GM18519 (cell line): ENCODE measurements at regions not wholly inside any gene's neighbourhood (a gene's known extent, or its start where the extent isn't known, plus 50 kb on each side); places are given as distances from the start of the nearest gene placed in this dataset.
"Not testable (repeated sequence)": the region's sequence is repeated elsewhere in the genome, so short reads cannot be mapped to it uniquely, and the experiment has no call there.

Experiments
- ATAC-seq: cut with Tn5 transposase; IDR thresholded peaks from one replicate; pipeline ENCODE4 v1.9.1; 2021; ENCODE audit warnings: mild to moderate bottlenecking, moderate library complexity; ENCODE audit not compliant: unreplicated experiment, low FRiP score

DNA sequence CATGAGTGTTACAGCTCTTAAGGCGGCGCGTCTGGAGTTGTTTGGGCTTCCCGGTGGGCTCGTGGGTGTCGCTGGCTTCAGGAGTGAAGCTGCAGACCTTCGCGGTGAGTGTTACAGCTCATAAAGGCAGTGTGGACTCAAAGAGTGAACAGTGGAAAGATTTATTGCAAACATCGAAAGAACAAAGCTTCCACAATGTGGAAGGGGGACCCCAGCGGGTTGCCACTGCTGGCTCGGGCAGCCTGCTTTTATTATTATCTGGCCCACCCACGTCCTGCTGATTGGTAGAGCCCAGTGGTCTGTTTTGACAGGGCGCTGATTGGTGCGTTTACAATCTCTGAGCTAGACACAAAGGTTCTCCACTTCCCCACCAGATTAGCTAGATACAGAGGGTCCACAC, 405.7 kb downstream of the HLX start:
- not testable (repeated sequence) for ATAC-seq

DNA sequence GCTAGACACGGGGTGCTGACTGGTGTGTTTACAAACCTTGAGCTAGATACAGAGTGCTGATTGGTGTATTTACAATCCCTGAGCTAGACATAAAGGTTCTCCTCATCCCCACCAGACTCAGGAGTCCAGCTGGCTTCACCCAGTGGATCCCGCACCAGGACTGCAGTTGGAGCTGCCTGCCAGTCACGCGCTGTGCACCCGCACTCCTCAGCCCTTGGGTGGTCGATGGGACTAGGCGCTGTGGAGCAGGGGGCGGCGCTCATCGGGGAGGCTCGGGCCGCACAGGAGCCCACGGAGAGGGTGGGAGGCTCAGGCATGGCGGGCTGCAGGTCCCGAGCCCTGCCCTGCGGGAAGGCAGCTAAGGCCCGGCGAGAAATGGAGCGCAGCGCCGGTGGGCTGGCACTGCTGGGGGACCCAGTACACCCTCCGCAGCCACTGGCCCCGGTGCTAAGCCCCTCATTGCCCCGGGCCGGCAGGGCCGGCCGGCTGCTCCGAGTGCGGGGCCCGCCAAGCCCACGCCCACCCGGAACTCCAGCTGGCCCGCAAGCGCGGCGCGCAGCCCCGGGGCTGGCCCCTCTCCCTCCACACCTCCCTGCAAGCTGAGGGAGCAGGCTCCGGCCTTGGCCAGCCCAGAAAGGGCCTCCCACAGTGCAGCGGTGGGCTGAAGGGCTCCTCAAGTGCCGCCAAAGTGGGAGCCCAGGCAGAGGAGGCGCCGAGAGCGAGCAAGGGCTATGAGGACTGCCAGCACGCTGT, 406.4 kb downstream of the HLX start:
- not testable (repeated sequence) for ATAC-seq

DNA sequence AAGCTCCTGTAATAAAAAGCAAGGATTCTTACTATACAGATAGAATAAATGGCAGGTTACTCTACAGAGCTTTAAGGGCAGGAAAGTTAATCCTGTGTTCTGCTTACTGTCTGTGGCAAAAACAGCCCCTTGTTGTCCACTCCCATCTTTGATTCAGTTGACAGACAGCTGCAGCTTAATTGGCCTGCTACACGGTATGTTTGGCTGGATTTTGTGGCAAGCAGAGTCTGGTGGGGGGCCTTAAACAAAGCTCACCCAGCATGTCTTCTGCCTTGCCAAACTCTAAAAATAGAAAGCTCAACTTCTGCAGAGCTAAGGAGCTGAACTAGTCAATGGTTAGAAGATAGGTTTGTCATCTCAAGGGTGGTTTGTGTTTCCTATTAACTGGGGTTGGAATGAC, 407.2 kb downstream of the HLX start:
- ATAC-seq = no peak

DNA sequence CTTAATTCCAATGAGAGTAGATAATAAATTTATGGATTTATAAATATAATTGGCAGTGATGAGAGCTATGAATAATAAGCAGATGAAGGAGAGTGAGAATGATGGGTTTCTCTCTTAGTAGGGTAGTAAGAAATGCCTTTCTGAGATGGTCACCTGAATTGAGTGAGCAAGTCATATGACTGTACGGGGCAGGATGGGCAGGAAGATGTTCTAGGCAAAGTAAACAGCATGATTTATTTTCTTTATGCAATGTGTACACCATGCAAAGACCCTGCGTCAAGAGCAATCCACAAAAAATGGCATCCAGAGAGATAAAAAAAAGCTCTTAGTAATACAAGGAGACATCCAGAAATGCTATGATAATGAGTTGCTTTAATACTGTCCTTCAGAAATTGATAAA, 409.9 kb downstream of the HLX start:
- no peak for ATAC-seq

DNA sequence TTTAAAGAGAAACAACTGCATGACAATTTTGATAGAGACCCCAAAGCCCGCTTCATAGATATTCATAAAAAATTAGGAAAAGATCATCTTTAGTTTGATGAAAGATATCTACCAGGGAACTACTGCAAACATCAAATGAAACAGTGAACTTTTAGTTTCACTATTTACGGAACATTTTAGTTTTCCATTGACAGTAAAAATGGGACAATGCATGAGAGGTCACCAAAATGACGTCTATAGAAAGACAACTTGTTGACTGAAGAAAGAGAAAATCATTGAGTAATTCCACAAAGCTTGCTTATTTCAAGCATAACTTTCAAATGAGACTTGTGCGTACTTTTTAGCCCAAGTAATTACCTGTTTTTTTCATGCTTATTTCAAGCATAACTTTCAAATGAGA, 411.4 kb downstream of the HLX start:
- ATAC-seq = no peak

DNA sequence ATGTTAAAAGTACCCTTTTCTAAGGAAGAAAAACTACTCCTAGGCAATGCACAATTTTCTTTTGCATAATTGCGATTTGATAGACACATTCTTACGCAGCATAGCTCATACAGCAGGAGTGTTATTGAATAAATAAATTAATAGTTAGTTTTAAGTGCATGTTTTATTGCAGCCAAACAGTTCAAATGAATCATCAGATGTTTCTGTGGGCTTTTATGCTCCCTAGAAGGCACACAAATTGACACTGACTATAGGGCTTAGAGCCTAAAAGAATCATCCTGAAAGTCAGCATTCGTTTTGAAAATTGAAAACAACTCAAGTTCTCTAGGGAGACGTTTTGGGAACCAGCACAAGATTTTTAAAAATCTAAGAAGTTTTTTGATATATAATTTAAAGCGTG, 411.9 kb downstream of the HLX start:
- no peak for ATAC-seq

DNA sequence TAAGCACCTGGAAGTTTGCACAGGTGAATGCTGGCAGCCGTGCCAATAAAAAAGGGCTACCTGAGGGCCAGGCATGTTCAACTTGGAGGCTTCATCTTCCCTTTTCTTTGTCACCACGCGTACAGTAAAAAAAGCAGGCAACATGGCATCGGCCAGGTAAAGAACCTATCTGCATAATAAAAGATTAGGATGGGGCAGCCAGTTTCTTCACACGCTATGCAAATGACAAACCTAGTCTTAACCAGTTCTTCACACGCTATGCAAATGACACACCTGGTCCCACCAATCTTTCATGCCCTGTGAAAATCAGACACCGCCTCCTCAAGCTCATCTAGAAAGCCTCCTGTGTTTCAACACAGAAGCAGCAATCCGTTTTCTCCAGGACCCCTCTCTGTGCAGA, 413.4 kb downstream of the HLX start:
- ATAC-seq = no peak

DNA sequence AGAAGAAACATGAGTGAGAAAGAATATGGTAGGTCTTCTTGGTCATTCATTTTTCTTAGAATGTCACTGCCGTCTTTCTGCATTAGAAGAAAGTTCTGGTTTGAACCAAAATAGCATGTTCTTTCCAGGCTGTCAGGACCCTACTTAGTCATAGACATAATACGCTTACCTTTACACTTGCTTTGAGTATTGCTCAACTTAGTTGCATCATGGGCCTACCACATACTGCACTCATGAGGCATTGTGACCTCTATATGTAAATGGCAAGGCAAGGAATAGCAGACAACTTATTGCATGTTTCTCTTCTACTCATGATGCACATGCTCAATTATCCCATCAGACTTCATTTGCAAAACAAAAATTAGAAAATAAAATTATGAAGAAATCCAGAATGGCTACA, 415.0 kb downstream of the HLX start:
- ATAC-seq = no peak

DNA sequence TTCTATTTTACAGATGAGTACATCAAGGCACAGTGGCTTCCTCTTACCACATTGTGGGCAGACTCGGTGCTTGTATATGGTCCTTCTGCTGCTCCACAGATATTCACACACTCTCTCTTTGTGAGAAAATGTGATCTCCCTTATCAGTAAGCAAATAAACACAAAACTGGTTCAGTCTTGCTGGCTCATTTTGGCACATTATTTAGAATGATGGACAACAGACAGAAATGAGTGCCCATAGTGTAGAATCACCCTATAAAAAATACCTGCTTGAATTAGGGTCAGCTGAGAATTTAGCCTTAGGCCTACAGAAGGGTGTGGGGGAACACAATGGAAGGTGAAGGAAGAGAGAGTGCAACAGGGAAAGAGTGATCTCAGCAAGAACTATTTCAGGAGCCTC, 423.1 kb downstream of the HLX start:
- ATAC-seq = no peak

DNA sequence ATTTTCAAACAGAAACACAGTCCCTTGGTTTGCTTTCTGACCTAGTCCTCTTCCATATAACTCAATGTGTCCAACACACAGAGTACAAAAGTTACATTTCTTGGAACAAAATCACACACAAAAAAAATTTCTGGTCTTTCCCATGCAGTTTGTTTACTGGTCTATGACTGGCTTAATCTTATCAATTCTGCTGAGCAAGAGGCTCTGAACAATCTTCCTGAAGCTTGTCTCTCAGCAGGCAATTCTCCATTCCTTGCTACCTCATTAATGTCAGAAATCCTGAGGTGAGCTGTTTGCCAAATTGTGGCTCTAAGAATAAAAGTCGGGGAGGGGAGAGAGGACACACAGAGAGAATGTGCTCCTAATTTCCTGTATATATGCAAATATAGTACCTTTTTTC, 423.6 kb downstream of the HLX start:
- ATAC-seq = no peak

DNA sequence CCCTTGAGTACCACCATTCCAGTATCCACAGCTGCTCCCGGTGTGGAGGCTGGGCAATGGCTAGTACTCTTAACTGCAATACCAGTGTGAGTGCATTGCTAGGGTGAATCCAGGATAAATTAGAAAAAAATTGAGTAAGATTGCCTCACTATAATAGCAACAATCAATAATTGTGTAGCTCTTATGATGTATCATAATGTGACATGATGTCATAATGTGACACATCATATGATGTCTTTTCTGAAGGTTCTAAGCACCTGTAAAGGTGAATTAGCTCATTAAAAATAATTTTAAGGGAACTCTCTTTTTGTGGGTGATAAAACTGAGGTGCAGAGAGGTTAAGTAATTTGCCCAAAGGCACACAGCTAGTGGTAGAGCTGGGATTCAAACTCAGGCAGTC, 424.4 kb downstream of the HLX start:
- no peak for ATAC-seq

DNA sequence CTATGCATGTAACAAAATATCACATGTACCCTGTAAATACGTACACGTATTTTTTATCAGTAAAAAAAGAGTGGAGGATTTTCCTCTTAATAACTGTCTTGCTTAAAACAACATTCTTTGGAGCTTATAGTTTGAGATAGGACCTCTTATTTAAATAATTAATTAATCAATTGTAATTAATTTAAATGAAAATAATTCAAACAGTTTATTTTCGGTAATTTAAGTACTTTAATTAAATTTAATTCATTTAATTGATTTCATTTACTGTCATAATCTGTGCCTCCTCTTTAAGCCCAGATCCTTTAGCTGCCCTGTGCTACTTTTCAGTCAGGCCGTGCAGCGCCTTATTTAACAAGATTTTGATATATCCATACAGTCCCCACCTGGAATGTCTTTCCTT, 427.0 kb downstream of the HLX start:
- ATAC-seq = no peak

DNA sequence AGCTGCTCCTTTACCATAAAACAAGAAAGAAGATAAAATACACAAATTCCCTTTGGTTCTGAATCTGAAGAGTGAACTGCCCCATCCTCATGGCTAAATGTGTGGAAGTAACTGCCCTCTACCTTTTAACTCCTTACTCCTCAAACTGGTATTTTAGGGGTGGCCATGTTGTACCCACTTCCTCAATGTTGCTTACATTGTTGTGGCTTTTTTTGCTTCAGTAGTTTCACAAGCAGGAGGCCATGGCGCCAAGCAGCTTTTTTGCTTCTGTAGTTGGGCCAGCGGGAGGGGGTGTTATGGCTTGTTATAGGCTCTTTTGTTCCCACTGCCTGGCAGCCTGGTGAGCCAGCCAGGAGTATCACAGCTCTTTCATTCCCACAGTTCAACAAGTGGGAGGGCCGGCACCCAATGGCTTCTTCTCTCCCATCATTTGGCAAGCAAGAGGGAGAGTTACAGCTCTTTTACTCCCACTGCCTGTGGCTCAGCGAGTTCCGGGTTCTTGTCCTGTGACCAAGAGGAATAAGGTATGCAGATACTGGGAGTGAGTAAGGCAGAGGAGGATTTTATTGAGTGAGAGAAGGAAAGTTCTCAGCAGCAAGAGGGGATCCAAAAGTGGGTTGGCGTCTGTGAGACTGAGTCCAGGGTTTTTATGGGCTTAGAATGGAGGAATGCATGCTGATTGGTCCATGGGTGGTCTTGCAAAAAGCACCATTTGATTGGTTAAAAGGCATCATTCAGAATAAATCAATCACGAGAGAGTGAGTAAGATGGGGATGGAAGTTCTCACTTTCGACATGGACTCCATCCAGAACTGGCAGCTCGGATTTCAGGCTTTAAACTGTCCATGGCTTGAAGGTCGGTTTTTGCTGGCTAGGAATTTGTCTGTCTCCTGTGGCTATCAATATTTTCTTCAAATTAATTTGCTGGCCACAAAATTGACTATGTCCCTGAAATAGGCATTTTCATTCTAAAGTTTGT, 429.6 kb downstream of the HLX start:
- ATAC-seq = no peak

DNA sequence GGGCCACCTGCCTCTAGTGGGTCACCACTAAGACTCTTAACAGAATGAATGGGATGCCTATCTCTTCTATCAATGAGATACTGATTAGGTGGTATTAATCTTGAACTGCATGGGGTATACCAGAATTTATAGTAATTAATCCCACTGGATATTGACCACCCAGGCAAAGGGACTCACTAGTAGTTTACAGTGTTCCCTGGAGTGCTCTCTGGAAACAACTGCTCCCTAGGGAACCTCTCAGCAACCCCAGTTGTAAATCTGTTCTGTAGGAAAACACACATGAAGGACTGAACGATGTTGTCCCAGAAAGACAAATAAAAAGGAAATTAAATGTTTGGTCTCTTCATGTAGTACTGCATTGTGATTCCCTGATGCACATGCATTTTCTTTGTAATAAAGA, 430.5 kb downstream of the HLX start:
- ATAC-seq = no peak

DNA sequence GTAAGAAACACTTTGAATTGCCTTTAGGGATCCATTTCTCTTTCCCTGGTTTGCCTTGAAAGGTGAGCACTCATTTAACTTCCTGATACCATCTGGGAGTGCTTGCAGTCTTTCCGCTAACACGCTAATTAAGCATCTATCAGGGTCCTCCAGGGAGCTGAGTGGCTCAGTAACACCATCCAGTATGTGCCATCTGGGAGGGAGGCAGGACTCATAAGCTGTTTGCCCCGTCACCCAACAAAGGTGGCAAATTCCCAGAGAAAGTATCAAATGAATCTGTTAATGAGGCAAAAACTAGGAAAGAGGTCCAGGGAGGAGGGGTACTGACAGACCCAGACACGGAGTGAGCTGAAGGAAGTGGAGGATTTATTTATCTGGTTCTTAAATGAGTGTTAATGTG, 430.9 kb downstream of the HLX start:
- ATAC-seq = no peak

DNA sequence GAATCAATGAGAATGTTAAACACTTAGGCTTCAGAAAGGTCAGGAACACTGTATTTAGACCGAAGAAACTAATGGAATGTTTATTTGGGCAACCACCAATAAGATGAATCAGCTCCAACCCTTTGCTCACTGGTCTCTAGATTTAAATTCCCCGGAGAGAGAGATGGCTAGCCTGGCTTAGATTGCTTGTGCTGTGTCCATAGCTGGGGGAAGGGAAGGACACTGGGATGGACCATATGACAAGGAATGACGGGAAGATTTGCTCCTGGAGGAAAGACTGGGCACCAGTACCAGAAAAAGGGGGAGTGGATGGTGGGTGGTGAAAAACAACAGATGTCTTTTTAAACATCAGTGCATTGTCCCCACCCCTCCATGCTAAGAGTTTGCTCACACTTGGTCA, 426.6 kb downstream of the DUSP10 start:
- ATAC-seq = no peak

DNA sequence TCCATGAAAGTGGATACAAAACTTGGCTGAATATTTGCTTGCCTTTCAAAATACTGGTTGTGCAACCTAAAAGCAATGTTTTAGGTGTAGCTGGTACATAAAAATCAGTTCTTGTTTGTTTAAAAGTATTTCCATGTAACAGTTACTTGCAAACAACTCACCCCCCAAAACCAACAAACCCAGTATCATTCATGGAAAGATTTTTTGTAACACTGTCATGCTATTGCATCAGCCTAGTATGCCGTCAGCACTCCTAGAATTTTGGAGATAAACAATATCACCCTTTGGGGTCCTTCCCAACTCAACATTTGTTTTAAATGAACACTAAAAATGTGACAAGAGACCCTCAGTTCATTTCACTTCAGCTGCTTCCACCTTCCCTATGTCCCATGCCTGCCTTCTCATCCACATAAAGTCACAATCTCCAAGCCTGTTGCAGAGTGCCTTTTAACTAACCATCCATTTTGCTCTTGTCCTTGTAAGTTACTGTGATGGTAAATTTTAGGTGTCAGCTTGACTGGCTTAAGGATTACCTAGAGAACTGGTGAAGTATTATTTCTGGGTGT, 425.3 kb downstream of the DUSP10 start:
- no peak for ATAC-seq

DNA sequence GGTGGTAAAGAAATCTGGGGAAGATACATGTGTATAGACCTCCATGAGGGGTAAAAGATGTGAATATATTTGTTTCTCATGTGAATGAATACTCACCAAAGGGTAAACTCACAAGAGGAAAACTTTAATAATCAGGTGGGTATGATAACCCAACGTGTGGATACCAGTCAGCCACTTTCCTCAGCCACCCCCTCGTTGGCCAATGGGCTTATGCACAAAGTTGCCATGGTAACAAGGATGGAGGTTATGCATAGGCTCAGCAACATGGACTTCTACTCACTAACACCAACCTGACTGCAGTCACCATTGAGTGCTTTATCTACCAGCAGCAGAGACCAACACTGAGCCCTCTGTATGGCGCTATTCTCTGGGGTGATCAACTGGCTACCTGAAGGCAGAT, 424.4 kb downstream of the DUSP10 start:
- no peak for ATAC-seq

DNA sequence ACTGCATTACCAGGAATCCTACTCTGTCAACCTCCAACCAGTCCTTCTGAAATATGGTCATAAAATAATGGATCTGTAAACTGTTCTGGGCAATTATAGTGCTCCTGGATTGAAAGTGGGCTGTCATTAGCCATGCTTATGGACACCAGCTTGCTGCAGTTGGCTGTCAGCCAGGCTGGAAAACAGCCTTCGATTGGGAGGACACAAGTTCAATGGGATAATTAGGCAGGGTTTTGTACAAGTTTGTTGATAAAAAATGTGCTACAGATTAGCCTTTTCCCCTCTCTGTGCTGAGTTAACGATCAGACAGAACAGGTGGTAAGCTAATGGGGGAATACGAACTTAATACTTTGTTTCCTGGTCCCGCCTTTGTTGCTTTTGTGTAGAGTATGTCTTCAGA, 413.9 kb downstream of the DUSP10 start:
- no peak for ATAC-seq

DNA sequence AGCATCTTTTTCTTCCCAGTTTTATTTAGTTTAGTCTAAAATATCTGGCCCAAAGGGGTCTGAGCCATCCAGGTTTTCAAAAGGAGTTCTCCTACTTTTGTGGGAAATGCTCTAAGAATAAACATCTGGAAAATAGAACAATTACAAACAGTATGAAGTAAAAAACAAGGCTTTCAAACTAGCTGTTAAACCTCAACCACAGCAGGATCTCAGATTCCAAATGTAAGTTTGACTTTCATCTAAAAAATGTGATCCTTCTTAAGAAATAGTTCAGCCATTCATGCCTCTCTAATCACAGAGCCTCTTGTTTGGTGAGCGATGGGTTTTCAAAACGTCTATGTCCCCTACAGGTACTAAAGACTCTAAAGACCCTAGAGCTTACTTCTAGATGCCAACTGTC, 413.5 kb downstream of the DUSP10 start:
- no peak for ATAC-seq
